ENCODE measurements at regions not wholly inside any gene's neighbourhood (a gene's known extent, or its start where the extent isn't known, plus 50 kb on each side); places are given as distances from the start of the nearest gene placed in this dataset.

- DNase-seq (no peak), FAIRE-seq (no peak)
- H3K27ac ChIP-seq (ENCODE audit: low read depth in 2 of 2, low read length in 2 of 2), result no peak overlapping the region
- TF ChIP-seq CTCF (IDR thresholded peaks at IDR 0.05; ENCODE audit: borderline replicate concordance, extremely low read depth, insufficient read depth), result no peak
- H3K9ac ChIP-seq (ENCODE audit: low read length in 3 of 3), result no peak overlapping the region
- no peaks in the 10 kb centered on the region for H3K36me3 ChIP-seq (ENCODE audit: control insufficient read depth in 2 of 3, insufficient read depth in 3 of 3, low read length in 3 of 3)
- H3K9me3 ChIP-seq (ENCODE audit: control insufficient read depth in 2 of 3, insufficient read depth in 1 of 3, low read length in 3 of 3), result peaks cover 0 to 8% (median 8%) of the 10 kb centered on the region in 3 donors
- intact Hi-C loops (cut with DNase I), result no loop called here
- no peak overlapping the region for H3K4me3 ChIP-seq (ENCODE audit: low read length in 3 of 3)
- H3K4me1 ChIP-seq (ENCODE audit: control insufficient read depth in 2 of 3, insufficient read depth in 2 of 3, low read depth in 1 of 3, low read length in 3 of 3), result no peaks in the 10 kb centered on the region
- H3K27me3 ChIP-seq (ENCODE audit: control insufficient read depth, insufficient read depth, low read length), result no peaks in the 10 kb centered on the region
These were observed 108.8 kb downstream of the BARX1 start for GRCh38 chr9:93846349-93846748.

GRCh38 chr9:93843396-93843795 lies 111.8 kb downstream of the BARX1 start:
- H3K36me3 ChIP-seq (ENCODE audit: control insufficient read depth in 2 of 3, insufficient read depth in 3 of 3, low read length in 3 of 3), result no peaks in the 10 kb centered on the region
- H3K27ac ChIP-seq (ENCODE audit: low read depth in 2 of 2, low read length in 2 of 2), result no peak overlapping the region
- FAIRE-seq (no peak), DNase-seq (no peak)
- no peak for TF ChIP-seq CTCF (IDR thresholded peaks at IDR 0.05; ENCODE audit: borderline replicate concordance, extremely low read depth, insufficient read depth)
- no peak overlapping the region for H3K4me3 ChIP-seq (ENCODE audit: low read length in 3 of 3)
- peaks cover 0 to 8% (median 8%) of the 10 kb centered on the region in 3 donors for H3K9me3 ChIP-seq (ENCODE audit: control insufficient read depth in 2 of 3, insufficient read depth in 1 of 3, low read length in 3 of 3)
- no peaks in the 10 kb centered on the region for H3K4me1 ChIP-seq (ENCODE audit: control insufficient read depth in 2 of 3, insufficient read depth in 2 of 3, low read depth in 1 of 3, low read length in 3 of 3)
- H3K9ac ChIP-seq (ENCODE audit: low read length in 3 of 3), result no peak overlapping the region
- intact Hi-C loops (cut with DNase I), result no loop called here
- H3K27me3 ChIP-seq (ENCODE audit: control insufficient read depth, insufficient read depth, low read length), result no peaks in the 10 kb centered on the region

GRCh38 chr9:93830606-93831005 lies 124.5 kb downstream of the BARX1 start:
- Histone ChIP-seq H3K27ac (ENCODE audit: low read depth in 2 of 2, low read length in 2 of 2) (no peak overlapping the region), H3K4me3 (ENCODE audit: low read length in 3 of 3) (no peak overlapping the region), H3K9me3 (ENCODE audit: control insufficient read depth in 2 of 3, insufficient read depth in 1 of 3, low read length in 3 of 3) (peaks cover 0 to 4% (median under 1%) of the 10 kb centered on the region in 3 donors), H3K36me3 (ENCODE audit: control insufficient read depth in 2 of 3, insufficient read depth in 3 of 3, low read length in 3 of 3) (no peaks in the 10 kb centered on the region), H3K9ac (ENCODE audit: low read length in 3 of 3) (no peak overlapping the region), H3K4me1 (ENCODE audit: control insufficient read depth in 2 of 3, insufficient read depth in 2 of 3, low read depth in 1 of 3, low read length in 3 of 3) (no peaks in the 10 kb centered on the region), H3K27me3 (ENCODE audit: control insufficient read depth, insufficient read depth, low read length) (no peaks in the 10 kb centered on the region)
- FAIRE-seq (no peak), DNase-seq (no peak)
- TF ChIP-seq CTCF (IDR thresholded peaks at IDR 0.05; ENCODE audit: borderline replicate concordance, extremely low read depth, insufficient read depth), result no peak
- intact Hi-C loops (cut with DNase I), result no loop called here

GRCh38 chr9:93830012-93830596 lies 125.1 kb downstream of the BARX1 start:
- intact Hi-C loops (cut with DNase I), result no loop called here
- TF ChIP-seq CTCF (IDR thresholded peaks at IDR 0.05; ENCODE audit: borderline replicate concordance, extremely low read depth, insufficient read depth), result no peak
- no peak for FAIRE-seq

More at GRCh38 chr9:93830012-93830596, 125.1 kb downstream of the BARX1 start:
- Histone ChIP-seq H3K9ac (ENCODE audit: low read length in 3 of 3) (no peak overlapping the region), H3K4me3 (ENCODE audit: low read length in 3 of 3) (no peak overlapping the region), H3K36me3 (ENCODE audit: control insufficient read depth in 2 of 3, insufficient read depth in 3 of 3, low read length in 3 of 3) (no peaks in the 10 kb centered on the region), H3K27ac (ENCODE audit: low read depth in 2 of 2, low read length in 2 of 2) (no peak overlapping the region), H3K4me1 (ENCODE audit: control insufficient read depth in 2 of 3, insufficient read depth in 2 of 3, low read depth in 1 of 3, low read length in 3 of 3) (no peaks in the 10 kb centered on the region), H3K27me3 (ENCODE audit: control insufficient read depth, insufficient read depth, low read length) (no peaks in the 10 kb centered on the region), H3K9me3 (ENCODE audit: control insufficient read depth in 2 of 3, insufficient read depth in 1 of 3, low read length in 3 of 3) (peaks cover 0 to 4% (median 0%) of the 10 kb centered on the region in 3 donors)
- no peak for DNase-seq

All from kidney (tissue), 13 donors.